Astrocyte of the spinal cord (primary cell): ENCODE measurements at regions not wholly inside any gene's neighbourhood (a gene's known extent, or its start where the extent isn't known, plus 50 kb on each side); places are given as distances from the start of the nearest gene placed in this dataset.

Source experiments
- DNase-seq: peaks from one replicate; pipeline ENCODE4 v3.0.0; 2011; ENCODE audit warnings: low read depth, low spot score
- H3K4me3 ChIP-seq: 2 replicates; pipeline ENCODE4 v1.5.1; 2011; ENCODE audit warnings: low read depth, mild to moderate bottlenecking, low read length, moderate library complexity
- in situ Hi-C: cut with HindIII; loops from 2 replicates; pipeline ENCODE4 v1.10.0; 2017; ENCODE audit warnings: low sequenced_read_pairs
- TF ChIP-seq, protein P1 (sequence below): IDR thresholded peaks from 2 replicates; pipeline ENCODE4 v1.5.1; 2012; ENCODE audit warnings: low read depth, mild to moderate bottlenecking, low read length, inconsistent platforms

DNA sequence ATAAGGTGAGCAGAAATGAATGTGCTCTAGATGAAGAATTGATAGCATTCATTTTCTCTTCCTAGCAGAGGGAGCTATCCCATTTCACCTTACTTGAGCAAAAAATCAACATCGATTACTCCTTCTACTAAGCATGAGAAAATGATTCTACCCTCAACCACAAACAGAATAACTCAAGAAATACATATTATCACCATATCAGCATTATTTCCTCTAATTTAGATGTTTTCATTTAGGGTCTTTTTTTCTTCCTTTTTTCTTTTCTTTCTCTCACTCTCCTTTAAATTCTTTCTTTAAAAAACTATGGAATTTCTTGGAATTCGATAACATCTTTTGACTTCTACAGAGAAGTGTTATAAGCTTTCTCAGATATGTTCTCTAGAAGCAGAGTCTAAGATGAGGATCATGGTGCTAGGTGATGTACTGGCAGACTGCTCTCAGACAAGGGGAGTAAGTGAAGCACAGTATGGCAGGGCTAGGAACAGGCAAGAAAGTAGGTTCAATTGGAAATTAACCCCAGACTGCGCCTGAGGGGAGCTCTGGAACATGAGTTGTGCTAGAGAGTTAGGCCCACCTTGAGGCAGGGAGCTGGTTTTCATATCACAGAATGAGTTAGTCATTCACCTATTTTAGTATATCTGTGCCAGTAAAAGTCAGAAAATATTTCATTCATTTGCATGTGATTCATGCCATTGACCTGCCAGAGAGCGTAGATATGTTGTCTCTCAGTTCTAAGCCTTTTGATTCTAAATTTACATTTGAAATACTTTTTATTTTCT lies 279.2 kb upstream of the KCNH8 start:
- DNase-seq: no peak
- in situ Hi-C loops: no loop called here
- H3K4me3 ChIP-seq: no peak overlapping the region
- TF ChIP-seq, protein P1, sequence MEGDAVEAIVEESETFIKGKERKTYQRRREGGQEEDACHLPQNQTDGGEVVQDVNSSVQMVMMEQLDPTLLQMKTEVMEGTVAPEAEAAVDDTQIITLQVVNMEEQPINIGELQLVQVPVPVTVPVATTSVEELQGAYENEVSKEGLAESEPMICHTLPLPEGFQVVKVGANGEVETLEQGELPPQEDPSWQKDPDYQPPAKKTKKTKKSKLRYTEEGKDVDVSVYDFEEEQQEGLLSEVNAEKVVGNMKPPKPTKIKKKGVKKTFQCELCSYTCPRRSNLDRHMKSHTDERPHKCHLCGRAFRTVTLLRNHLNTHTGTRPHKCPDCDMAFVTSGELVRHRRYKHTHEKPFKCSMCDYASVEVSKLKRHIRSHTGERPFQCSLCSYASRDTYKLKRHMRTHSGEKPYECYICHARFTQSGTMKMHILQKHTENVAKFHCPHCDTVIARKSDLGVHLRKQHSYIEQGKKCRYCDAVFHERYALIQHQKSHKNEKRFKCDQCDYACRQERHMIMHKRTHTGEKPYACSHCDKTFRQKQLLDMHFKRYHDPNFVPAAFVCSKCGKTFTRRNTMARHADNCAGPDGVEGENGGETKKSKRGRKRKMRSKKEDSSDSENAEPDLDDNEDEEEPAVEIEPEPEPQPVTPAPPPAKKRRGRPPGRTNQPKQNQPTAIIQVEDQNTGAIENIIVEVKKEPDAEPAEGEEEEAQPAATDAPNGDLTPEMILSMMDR: no peak

GRCh38 chr3:18866899-18867298 lies 281.4 kb upstream of the KCNH8 start:
- H3K4me3 ChIP-seq: no peak overlapping the region
- no peak for DNase-seq
- in situ Hi-C loops: no loop called here
- TF ChIP-seq, protein P1: no peak

DNA sequence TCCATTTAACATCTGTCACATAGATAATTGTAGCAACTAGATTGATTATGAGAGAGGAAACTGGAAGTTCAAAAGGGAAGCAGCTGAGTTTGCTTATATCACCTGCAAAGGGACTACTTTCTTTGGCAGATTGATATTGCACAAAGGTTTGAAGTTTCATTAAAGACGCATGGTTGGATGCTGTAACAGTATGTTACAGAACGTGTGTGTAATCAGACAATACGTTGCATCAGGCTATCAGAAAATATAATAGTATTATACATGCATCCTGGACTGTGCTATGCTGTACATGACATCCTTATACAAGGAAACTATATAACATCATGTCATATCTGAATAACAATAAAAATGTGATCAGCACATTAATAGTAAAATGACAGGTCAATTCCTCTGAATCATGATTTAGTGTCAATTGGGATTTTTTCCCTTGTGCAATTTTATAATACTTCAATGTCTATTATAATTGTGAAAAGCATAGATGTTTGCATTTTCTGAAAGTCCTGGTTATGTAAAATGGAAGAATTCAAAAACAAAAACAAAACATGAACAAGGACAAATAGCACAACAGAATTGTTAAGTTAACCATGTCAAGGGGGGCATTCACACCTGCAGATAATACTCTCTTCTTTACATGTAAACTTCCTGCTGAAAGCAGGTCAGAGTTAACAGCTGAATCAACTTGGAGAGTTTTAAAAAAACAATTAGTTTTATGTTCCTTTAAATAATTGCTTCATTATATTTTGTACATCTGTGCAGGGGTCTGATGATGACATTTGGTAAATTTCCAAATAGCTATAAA lies 283.2 kb upstream of the KCNH8 start:
- in situ Hi-C loops: no loop called here
- TF ChIP-seq, protein P1: no peak

GRCh38 chr3:18862077-18862476 lies 286.2 kb upstream of the KCNH8 start:
- in situ Hi-C loops: no loop called here
- TF ChIP-seq, protein P1: no peak
- H3K4me3 ChIP-seq: no peak overlapping the region
- no peak for DNase-seq

More for the DNA sequence above, 283.2 kb upstream of the KCNH8 start:
- no peak for DNase-seq
- no peak overlapping the region for H3K4me3 ChIP-seq

GRCh38 chr3:18861137-18861536 lies 287.2 kb upstream of the KCNH8 start:
- no peak for DNase-seq
- TF ChIP-seq, protein P1: no peak
- H3K4me3 ChIP-seq: no peak overlapping the region
- in situ Hi-C loops: no loop called here

DNA sequence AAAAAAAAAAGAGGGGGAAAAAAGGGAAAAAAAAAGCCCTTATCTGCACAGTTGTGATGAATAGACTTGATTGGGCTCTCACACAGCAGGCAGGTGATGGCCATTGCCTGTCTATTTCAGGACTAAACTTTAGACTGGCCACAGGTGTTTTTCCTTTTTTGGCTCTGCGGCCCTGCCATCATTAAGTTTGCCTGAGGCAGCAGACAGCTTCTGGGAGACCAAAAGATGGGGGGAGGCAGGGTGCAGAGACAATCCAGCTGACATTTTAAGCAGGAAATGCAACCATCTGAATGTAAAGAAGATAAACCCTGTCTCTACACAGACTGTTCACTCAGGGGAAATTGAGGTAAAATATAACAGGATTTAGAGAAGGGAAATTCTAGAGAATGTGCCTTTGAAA lies 295.0 kb upstream of the KCNH8 start:
- TF ChIP-seq, protein P1: no peak
- in situ Hi-C loops: no loop called here
- no peak overlapping the region for H3K4me3 ChIP-seq
- DNase-seq: no peak
